Suprapubic skin (tissue), 3 donors: ENCODE measurements at regions not wholly inside any gene's neighbourhood (a gene's known extent, or its start where the extent isn't known, plus 50 kb on each side); places are given as distances from the start of the nearest gene placed in this dataset.

Experiments used
- EP300 ChIP-seq: sonication (generic); formaldehyde crosslinking; IDR thresholded peaks from one replicate; pipeline ENCODE4 v1.6.1; 2017; ENCODE audit warnings: antibody characterized with exemption
- TF ChIP-seq, protein P1 (sequence below), 2 donors: fragments of 200-600 bp in 1 of 2; fragments of 450-650 bp in 1 of 2; sonication (generic) in 1 of 2; IDR thresholded peaks; one replicate each; pipeline ENCODE4 v1.5.1; 2016 to 2019; ENCODE audit warnings: antibody characterized with exemption in 2 of 2, mild to moderate bottlenecking in 1 of 2, moderate library complexity in 1 of 2

DNA sequence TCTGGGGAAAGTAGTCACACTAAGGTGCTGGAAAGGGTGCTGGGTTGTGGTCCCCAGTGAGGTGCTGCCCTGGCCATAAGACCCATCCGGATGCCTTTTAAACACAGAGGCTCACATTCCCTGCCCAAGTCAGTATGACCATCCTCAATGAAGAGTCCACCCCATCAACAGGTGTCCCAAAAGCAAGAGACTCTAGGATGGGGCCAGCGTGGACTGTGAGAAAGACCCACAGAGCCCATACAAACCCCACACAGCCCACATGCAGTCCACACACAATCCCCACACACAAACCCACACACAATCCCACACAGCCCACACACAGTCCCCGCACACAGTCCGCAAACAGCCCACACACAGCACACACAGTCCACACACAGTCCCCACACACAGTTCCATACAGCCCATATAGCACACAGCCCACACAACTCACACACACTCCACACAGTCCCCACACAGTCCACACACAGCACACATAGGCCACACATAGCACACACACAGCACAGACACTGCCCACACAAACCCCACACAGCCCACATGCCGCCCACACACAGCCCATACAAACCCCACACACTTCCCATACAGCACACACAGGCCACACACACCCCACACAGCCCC is 241.4 kb upstream of the SALL3 start:
- TF ChIP-seq, protein P1, sequence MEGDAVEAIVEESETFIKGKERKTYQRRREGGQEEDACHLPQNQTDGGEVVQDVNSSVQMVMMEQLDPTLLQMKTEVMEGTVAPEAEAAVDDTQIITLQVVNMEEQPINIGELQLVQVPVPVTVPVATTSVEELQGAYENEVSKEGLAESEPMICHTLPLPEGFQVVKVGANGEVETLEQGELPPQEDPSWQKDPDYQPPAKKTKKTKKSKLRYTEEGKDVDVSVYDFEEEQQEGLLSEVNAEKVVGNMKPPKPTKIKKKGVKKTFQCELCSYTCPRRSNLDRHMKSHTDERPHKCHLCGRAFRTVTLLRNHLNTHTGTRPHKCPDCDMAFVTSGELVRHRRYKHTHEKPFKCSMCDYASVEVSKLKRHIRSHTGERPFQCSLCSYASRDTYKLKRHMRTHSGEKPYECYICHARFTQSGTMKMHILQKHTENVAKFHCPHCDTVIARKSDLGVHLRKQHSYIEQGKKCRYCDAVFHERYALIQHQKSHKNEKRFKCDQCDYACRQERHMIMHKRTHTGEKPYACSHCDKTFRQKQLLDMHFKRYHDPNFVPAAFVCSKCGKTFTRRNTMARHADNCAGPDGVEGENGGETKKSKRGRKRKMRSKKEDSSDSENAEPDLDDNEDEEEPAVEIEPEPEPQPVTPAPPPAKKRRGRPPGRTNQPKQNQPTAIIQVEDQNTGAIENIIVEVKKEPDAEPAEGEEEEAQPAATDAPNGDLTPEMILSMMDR (IDR thresholded peaks at IDR 0.05) = no peak
- no peak for TF ChIP-seq EP300
